SK-N-SH (cell line): ENCODE measurements at regions not wholly inside any gene's neighbourhood (a gene's known extent, or its start where the extent isn't known, plus 50 kb on each side); places are given as distances from the start of the nearest gene placed in this dataset.

Experiments
- CTCF ChIA-PET: fragments of 300-600, 350-600 bp; formaldehyde crosslinking; extraction: SDS; loops from one replicate; lab custom pipeline; 2021; lab: Yijun Ruan, JAX
- POLR2A ChIA-PET: fragments of 350-600 bp; sonication (Branson Sonifier 250); formaldehyde crosslinking; extraction: SDS; loops from one replicate; lab custom pipeline; 2020; ENCODE audit warnings: antibody characterized with exemption, inconsistent platforms; lab: Yijun Ruan, JAX
- DNase-seq: peaks from one replicate; pipeline ENCODE4 v3.0.0; 2012
- H2AFZ ChIP-seq: fragments of 200-600 bp; sonication (generic); 2 replicates; pipeline ENCODE4 v1.8.1; 2016; ENCODE audit warnings: antibody characterized with exemption, mild to moderate bottlenecking, low read depth
- H3F3A ChIP-seq: fragments of 200-600 bp; sonication (generic); replicated peaks from 2 replicates; pipeline ENCODE3; 2016; ENCODE audit warnings: antibody characterized with exemption, mild to moderate bottlenecking; ENCODE audit not compliant: insufficient read depth
- H3K27ac ChIP-seq, 2 experiments: fragments of 200-500 bp in 1 of 2; fragments of 200-600 bp in 1 of 2; sonication (Bioruptor generic) in 1 of 2; sonication (generic), shearing (Covaris generic) in 1 of 2; 2 replicates each; pipeline versions ENCODE4 v1.5.1 to v1.6.1; 2014 to 2016; ENCODE audit warnings: low read depth in 2 of 2, inconsistent platforms in 1 of 2, low read length in 1 of 2, mild to moderate bottlenecking in 1 of 2, mixed read lengths in 1 of 2
- H3K27me3 ChIP-seq: fragments of 200-600 bp; sonication (generic), shearing (Covaris generic); 2 replicates; pipeline ENCODE4 v1.6.1; 2016; ENCODE audit warnings: mixed run types; ENCODE audit not compliant: insufficient read depth
- H3K36me3 ChIP-seq, 2 experiments: fragments of 200-500 bp in 1 of 2; fragments of 200-600 bp in 1 of 2; sonication (Bioruptor generic) in 1 of 2; sonication (generic) in 1 of 2; replicated peaks in 1 of 2; 2 replicates each; pipeline versions ENCODE3 to v1.5.1; 2014 to 2016; ENCODE audit warnings: low read length in 1 of 2, mild to moderate bottlenecking in 1 of 2; ENCODE audit not compliant: insufficient read depth in 2 of 2, control insufficient read depth in 1 of 2
- H3K4me1 ChIP-seq, 2 experiments: fragments of 200-500 bp in 1 of 2; fragments of 200-600 bp in 1 of 2; sonication (Bioruptor generic) in 1 of 2; sonication (generic), shearing (Covaris generic) in 1 of 2; 2 replicates each; pipeline versions ENCODE4 v1.5.1 to v1.6.1; 2014 to 2016; ENCODE audit warnings: low read depth in 1 of 2, low read length in 1 of 2, mixed run types in 1 of 2; ENCODE audit not compliant: insufficient read depth in 2 of 2, control insufficient read depth in 1 of 2
- H3K4me2 ChIP-seq: fragments of 200-600 bp; sonication (generic), shearing (Covaris generic); 2 replicates; pipeline ENCODE4 v1.6.1; 2017; ENCODE audit warnings: mixed run types
- H3K4me3 ChIP-seq, 2 experiments: fragments of 200-500 bp in 1 of 2; fragments of 200-600 bp in 1 of 2; sonication (Bioruptor generic) in 1 of 2; sonication (generic), shearing (Covaris generic) in 1 of 2; 2 replicates each; pipeline versions ENCODE4 v1.5.1 to v1.8.1; 2014 to 2016; ENCODE audit warnings: low read depth in 2 of 2, inconsistent platforms in 1 of 2, low read length in 1 of 2, mild to moderate bottlenecking in 1 of 2, mixed read lengths in 1 of 2, moderate library complexity in 1 of 2
- H3K79me2 ChIP-seq: fragments of 200-600 bp; sonication (generic); 2 replicates; pipeline ENCODE4 v1.8.1; 2017; ENCODE audit warnings: mild to moderate bottlenecking; ENCODE audit not compliant: insufficient read depth
- H3K9ac ChIP-seq: fragments of 200-600 bp; sonication (generic); 2 replicates; pipeline ENCODE4 v1.6.1; 2017; ENCODE audit warnings: mixed run types
- H3K9me2 ChIP-seq: fragments of 200-600 bp; sonication (generic); 2 replicates; pipeline ENCODE4 v1.6.1; 2017; ENCODE audit warnings: mixed run types
- H3K9me3 ChIP-seq: fragments of 200-600 bp; sonication (generic); 2 replicates; pipeline ENCODE4 v1.6.1; 2017; ENCODE audit warnings: mixed run types, mild to moderate bottlenecking, moderate library complexity
- H4K20me1 ChIP-seq: fragments of 200-600 bp; sonication (generic); 2 replicates; pipeline ENCODE4 v1.6.1; 2017; ENCODE audit warnings: mild to moderate bottlenecking, mixed run types; ENCODE audit not compliant: insufficient read depth
- CHD2 ChIP-seq: fragments of 150-350 bp; IDR thresholded peaks from 2 replicates; pipeline ENCODE4 v1.6.1; 2018; ENCODE audit warnings: low read length; ENCODE audit not compliant: partially characterized antibody
- CTCF ChIP-seq: fragments of 200-600 bp; sonication (generic); IDR thresholded peaks from 2 replicates; pipeline ENCODE4 v1.6.1; 2017; ENCODE audit warnings: antibody characterized with exemption, mild to moderate bottlenecking, moderate library complexity
- EZH2phosphoT487 ChIP-seq: fragments of 200-600 bp; sonication (generic); IDR thresholded peaks from 2 replicates; pipeline ENCODE4 v1.6.1; 2017; ENCODE audit warnings: low read depth, mixed run types, mild to moderate bottlenecking, antibody characterized with exemption, moderate library complexity, borderline replicate concordance
- FOSL2 ChIP-seq: IDR thresholded peaks from 2 replicates; pipeline ENCODE4 v1.4.0; 2012; ENCODE audit warnings: low read depth, mild to moderate bottlenecking, moderate library complexity, borderline replicate concordance
- GABPA ChIP-seq: IDR thresholded peaks from 2 replicates; pipeline ENCODE4 v1.4.0; 2012; ENCODE audit warnings: low read depth, mild to moderate bottlenecking
- IRF3 ChIP-seq: fragments of 150-350 bp; IDR thresholded peaks from 2 replicates; pipeline ENCODE4 v1.6.1; 2016; ENCODE audit warnings: mild to moderate bottlenecking, low read depth, low read length
- NFIC ChIP-seq: IDR thresholded peaks from 2 replicates; pipeline ENCODE4 v1.4.0; 2012; ENCODE audit warnings: borderline replicate concordance
- NRF1 ChIP-seq: IDR thresholded peaks from 2 replicates; pipeline ENCODE4 v1.6.1; 2012; ENCODE audit warnings: low read depth, mild to moderate bottlenecking, low read length
- PBX3 ChIP-seq: IDR thresholded peaks from 2 replicates; pipeline ENCODE4; 2012
- POLR2AphosphoS5 ChIP-seq: IDR thresholded peaks from 2 replicates; pipeline ENCODE4 v1.6.1; 2012; ENCODE audit warnings: low read depth, low read length
- REST ChIP-seq: IDR thresholded peaks from 2 replicates; pipeline ENCODE4 v1.6.1; 2012; ENCODE audit warnings: mild to moderate bottlenecking, low read depth, low read length, moderate library complexity
- RXRA ChIP-seq: IDR thresholded peaks from 2 replicates; pipeline ENCODE4 v1.4.0; 2012; ENCODE audit warnings: low read depth, mild to moderate bottlenecking, borderline replicate concordance
- SIN3A ChIP-seq: IDR thresholded peaks from 2 replicates; pipeline ENCODE4 v1.6.1; 2012; ENCODE audit warnings: low read depth, mild to moderate bottlenecking, low read length, moderate library complexity, borderline replicate concordance
- TCF12 ChIP-seq: IDR thresholded peaks from 2 replicates; pipeline ENCODE4 v1.4.0; 2012
- USF1 ChIP-seq: IDR thresholded peaks from 2 replicates; pipeline ENCODE4 v1.4.0; 2012; ENCODE audit warnings: low read depth, borderline replicate concordance
- USF2 ChIP-seq: fragments of 150-350 bp; IDR thresholded peaks from 2 replicates; pipeline ENCODE4 v1.6.1; 2017; ENCODE audit warnings: antibody characterized with exemption, low read length, low read depth, borderline replicate concordance
- WGBS: methylation state at CpG from one replicate; pipeline ENCODE4 v1.1.6; 2017; ENCODE audit warnings: low lambda C conversion rate; 5-methylcytosine and 5-hydroxymethylcytosine counted together

GRCh38 chr7:46218461-46219200, 297.6 kb upstream of the IGFBP3 start:
- Histone ChIP-seq H3K27me3 (no peaks in the 10 kb centered on the region), H3F3A (no peaks in the 10 kb centered on the region), H4K20me1 (no peaks in the 10 kb centered on the region), H3K79me2 (no peaks in the 10 kb centered on the region), H3K4me2 (no peak overlapping the region), H3K4me3 (no peak overlapping the region), H2AFZ (no peak overlapping the region), H3K9me2 (no peaks in the 10 kb centered on the region), H3K9ac (no peak overlapping the region), H3K36me3 (no peaks in the 10 kb centered on the region), H3K27ac (no peak overlapping the region), H3K4me1 (no peaks in the 10 kb centered on the region), H3K9me3 (no peaks in the 10 kb centered on the region)
- TF ChIP-seq USF2 = no peak
- TF ChIP-seq PBX3 = no peak
- TF ChIP-seq IRF3 = no peak
- no peak for TF ChIP-seq GABPA
- TF ChIP-seq POLR2AphosphoS5 = no peak
- TF ChIP-seq SIN3A = no peak
- TF ChIP-seq RXRA = no peak
- TF ChIP-seq NRF1 = no peak
- TF ChIP-seq NFIC = no peak
- no peak for TF ChIP-seq CTCF
- no peak for TF ChIP-seq CHD2
- TF ChIP-seq FOSL2 = no peak
- TF ChIP-seq REST = no peak
- no peak for TF ChIP-seq TCF12
- TF ChIP-seq EZH2phosphoT487 = no peak
- TF ChIP-seq USF1 = no peak
- DNase-seq = no peak
- ChIA-PET POLR2A (no interaction called here), CTCF (no interaction called here)
- 73% methylated on average over 9 of the region's 9 CpGs for WGBS
